ENCODE measurements at regions not wholly inside any gene's neighbourhood (a gene's known extent, or its start where the extent isn't known, plus 50 kb on each side); places are given as distances from the start of the nearest gene placed in this dataset.

- no peak overlapping the region for H3K4me3 Mint-ChIP-seq
- no peak overlapping the region for H3K27ac Mint-ChIP-seq
- CTCF ChIA-PET, result interaction anchor here (1.0 to 1.5 kb wide), 2 partner anchors 10 to 12 kb away, joined by 3 to 10 read pairs; no protein-coding TSS in a partner anchor
- H3K36me3 Mint-ChIP-seq (ENCODE audit: low read depth), result no peaks in the 10 kb centered on the region
- POLR2A ChIA-PET, result no interaction called here
- peaks cover 12% of the 10 kb centered on the region for H3K4me1 Mint-ChIP-seq
- no peak for DNase-seq
- no peaks in the 10 kb centered on the region for H3K27me3 Mint-ChIP-seq
- H3K9me3 Mint-ChIP-seq, result no peaks in the 10 kb centered on the region
Measured at GRCh38 chr2:181810823-181811695, 80.5 kb upstream of the ITPRID2 start.

- H3K4me1 Mint-ChIP-seq, result peaks cover 12% of the 10 kb centered on the region
- CTCF ChIA-PET, result interaction anchor here (0.7 to 1.5 kb wide), 3 partner anchors 11 to 72 kb away, joined by 3 to 10 read pairs (median 3); no protein-coding TSS in a partner anchor
- H3K27me3 Mint-ChIP-seq, result no peaks in the 10 kb centered on the region
- H3K9me3 Mint-ChIP-seq, result no peaks in the 10 kb centered on the region
- no peak for DNase-seq
- H3K27ac Mint-ChIP-seq, result no peak overlapping the region
- H3K36me3 Mint-ChIP-seq (ENCODE audit: low read depth), result no peaks in the 10 kb centered on the region
- H3K4me3 Mint-ChIP-seq, result no peak overlapping the region
- POLR2A ChIA-PET, result no interaction called here
Measured at GRCh38 chr2:181812106-181812743, 79.3 kb upstream of the ITPRID2 start.

- no peak overlapping the region for H3K4me3 Mint-ChIP-seq
- no peaks in the 10 kb centered on the region for H3K9me3 Mint-ChIP-seq
- H3K27ac Mint-ChIP-seq, result no peak overlapping the region
- CTCF ChIA-PET, result interaction anchor here (0.6 kb wide), 1 partner anchor 57 kb away, joined by 3 read pairs; no protein-coding TSS in a partner anchor
- peaks cover 12% of the 10 kb centered on the region for H3K4me1 Mint-ChIP-seq
- H3K27me3 Mint-ChIP-seq, result peaks cover 4% of the 10 kb centered on the region
- POLR2A ChIA-PET, result no interaction called here
- no peaks in the 10 kb centered on the region for H3K36me3 Mint-ChIP-seq (ENCODE audit: low read depth)
- no peak for DNase-seq
Measured at GRCh38 chr2:181814057-181814491, 77.5 kb upstream of the ITPRID2 start.

DNA sequence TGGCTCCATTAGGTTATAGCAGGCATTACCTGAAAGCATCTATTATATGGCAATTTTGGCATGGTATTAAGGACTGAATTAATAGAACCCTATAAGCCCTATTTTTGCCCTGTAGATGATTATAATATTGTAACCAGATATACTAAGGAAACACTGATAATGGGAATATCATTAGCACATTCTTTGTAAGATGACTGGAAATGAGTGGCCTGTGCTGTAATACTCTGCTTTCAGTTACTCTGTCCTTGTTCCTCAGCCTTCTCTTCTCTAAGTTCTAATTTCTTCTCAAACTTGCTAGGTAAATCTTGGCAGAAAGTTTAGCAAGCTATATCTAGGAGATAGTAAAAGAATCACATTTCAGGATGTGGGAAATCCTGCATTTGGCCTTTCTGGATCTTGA lies 74.0 kb upstream of the ITPRID2 start:
- Mint-ChIP-seq H3K4me1 (peaks cover 8% of the 10 kb centered on the region), H3K27me3 (peaks cover 4% of the 10 kb centered on the region), H3K36me3 (ENCODE audit: low read depth) (no peaks in the 10 kb centered on the region), H3K9me3 (no peaks in the 10 kb centered on the region), H3K27ac (no peak overlapping the region), H3K4me3 (no peak overlapping the region)
- ChIA-PET CTCF (no interaction called here), POLR2A (no interaction called here)
- no peak for DNase-seq

DNA sequence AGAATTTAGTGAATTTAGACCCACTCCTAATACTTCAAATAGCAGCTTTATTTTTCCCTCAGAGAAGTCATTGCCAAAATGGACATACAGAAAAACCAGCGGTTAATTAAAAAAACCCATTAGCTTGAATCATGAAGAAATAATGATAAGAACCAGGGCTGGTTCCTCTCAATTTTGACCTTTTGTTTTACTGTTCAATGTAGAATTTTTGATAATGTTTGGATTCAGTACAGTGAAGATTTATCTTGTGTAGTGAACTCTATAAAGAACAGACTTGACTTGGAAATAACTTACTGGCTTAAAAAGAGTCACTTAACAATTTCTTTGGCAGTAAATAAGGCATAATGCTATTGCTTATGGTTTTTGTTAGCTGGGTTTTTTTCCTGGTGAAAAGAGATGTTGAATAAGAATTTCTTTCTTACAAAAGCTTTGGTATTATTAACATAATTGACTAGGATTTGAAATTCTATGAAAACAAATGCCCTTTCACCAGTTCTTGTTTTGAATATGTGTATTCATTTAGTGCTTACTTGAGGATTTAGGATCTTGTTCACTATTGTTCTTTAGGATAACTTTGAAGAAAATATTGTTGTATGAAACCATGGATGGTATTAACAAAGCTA lies 73.4 kb upstream of the ITPRID2 start:
- DNase-seq, result no peak
- Mint-ChIP-seq H3K4me3 (no peak overlapping the region), H3K27ac (no peak overlapping the region), H3K27me3 (peaks cover 4% of the 10 kb centered on the region), H3K9me3 (no peaks in the 10 kb centered on the region), H3K36me3 (ENCODE audit: low read depth) (no peaks in the 10 kb centered on the region), H3K4me1 (peaks cover 8% of the 10 kb centered on the region)
- POLR2A ChIA-PET, result no interaction called here
- CTCF ChIA-PET, result interaction anchor here (0.6 kb wide), 1 partner anchor 919 kb away, joined by 3 read pairs; no protein-coding TSS in a partner anchor

- Mint-ChIP-seq H3K4me3 (no peak overlapping the region), H3K27me3 (peaks cover 4% of the 10 kb centered on the region), H3K36me3 (ENCODE audit: low read depth) (no peaks in the 10 kb centered on the region), H3K9me3 (no peaks in the 10 kb centered on the region), H3K27ac (no peak overlapping the region), H3K4me1 (peaks cover 4% of the 10 kb centered on the region)
- no peak for DNase-seq
- ChIA-PET POLR2A (no interaction called here), CTCF (interaction anchor here (0.6 kb wide), 1 partner anchor 918 kb away, joined by 3 read pairs; no protein-coding TSS in a partner anchor)
Measured at GRCh38 chr2:181818840-181819239, 72.7 kb upstream of the ITPRID2 start.

DNA sequence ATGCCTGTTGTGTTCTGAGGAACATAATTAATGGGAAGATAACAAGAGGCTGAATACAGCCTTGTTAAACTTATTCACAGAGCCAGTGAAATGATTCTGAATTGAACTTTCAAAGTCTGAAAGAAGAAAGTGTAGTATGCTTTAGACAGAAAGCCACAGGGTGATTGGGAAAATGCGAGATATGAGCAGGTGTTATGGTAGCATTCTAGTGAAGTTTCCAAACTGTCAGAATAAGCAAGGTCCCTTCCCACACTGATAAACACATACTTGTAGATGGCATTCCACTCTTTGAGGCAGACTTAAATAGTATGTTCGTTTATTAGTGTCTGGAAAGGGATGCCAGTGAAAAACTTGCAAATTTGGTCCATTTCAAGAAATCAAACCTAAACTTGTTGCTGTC lies 70.5 kb upstream of the ITPRID2 start:
- H3K9me3 Mint-ChIP-seq, result no peaks in the 10 kb centered on the region

GRCh38 chr2:181822097-181822496 lies 69.4 kb upstream of the ITPRID2 start:
- ChIA-PET CTCF (no interaction called here), POLR2A (no interaction called here)
- no peaks in the 10 kb centered on the region for H3K4me1 Mint-ChIP-seq
- H3K27me3 Mint-ChIP-seq, result peaks cover 8% of the 10 kb centered on the region
- no peak overlapping the region for H3K4me3 Mint-ChIP-seq
- H3K9me3 Mint-ChIP-seq, result no peaks in the 10 kb centered on the region
- H3K36me3 Mint-ChIP-seq (ENCODE audit: low read depth), result no peaks in the 10 kb centered on the region
- no peak overlapping the region for H3K27ac Mint-ChIP-seq
- no peak for DNase-seq

More for the DNA sequence above, 70.5 kb upstream of the ITPRID2 start:
- Mint-ChIP-seq H3K27me3 (peaks cover 8% of the 10 kb centered on the region), H3K27ac (no peak overlapping the region), H3K4me3 (no peak overlapping the region), H3K36me3 (ENCODE audit: low read depth) (no peaks in the 10 kb centered on the region), H3K4me1 (no peaks in the 10 kb centered on the region)
- CTCF ChIA-PET, result interaction anchor here (0.7 kb wide), 1 partner anchor 109 kb away, joined by 3 read pairs; no protein-coding TSS in a partner anchor
- POLR2A ChIA-PET, result no interaction called here
- no peak for DNase-seq

- CTCF ChIA-PET, result interaction anchor here (1.0 kb wide), 1 partner anchor 12 kb away, joined by 10 read pairs; no protein-coding TSS in a partner anchor
- H3K27ac Mint-ChIP-seq, result no peak overlapping the region
- no peaks in the 10 kb centered on the region for H3K36me3 Mint-ChIP-seq (ENCODE audit: low read depth)
- DNase-seq, result no peak
- no peaks in the 10 kb centered on the region for H3K9me3 Mint-ChIP-seq
- POLR2A ChIA-PET, result no interaction called here
- no peak overlapping the region for H3K4me3 Mint-ChIP-seq
- peaks cover 8% of the 10 kb centered on the region for H3K27me3 Mint-ChIP-seq
- H3K4me1 Mint-ChIP-seq, result no peaks in the 10 kb centered on the region
Measured at GRCh38 chr2:181823405-181823804, 68.1 kb upstream of the ITPRID2 start.

DNA sequence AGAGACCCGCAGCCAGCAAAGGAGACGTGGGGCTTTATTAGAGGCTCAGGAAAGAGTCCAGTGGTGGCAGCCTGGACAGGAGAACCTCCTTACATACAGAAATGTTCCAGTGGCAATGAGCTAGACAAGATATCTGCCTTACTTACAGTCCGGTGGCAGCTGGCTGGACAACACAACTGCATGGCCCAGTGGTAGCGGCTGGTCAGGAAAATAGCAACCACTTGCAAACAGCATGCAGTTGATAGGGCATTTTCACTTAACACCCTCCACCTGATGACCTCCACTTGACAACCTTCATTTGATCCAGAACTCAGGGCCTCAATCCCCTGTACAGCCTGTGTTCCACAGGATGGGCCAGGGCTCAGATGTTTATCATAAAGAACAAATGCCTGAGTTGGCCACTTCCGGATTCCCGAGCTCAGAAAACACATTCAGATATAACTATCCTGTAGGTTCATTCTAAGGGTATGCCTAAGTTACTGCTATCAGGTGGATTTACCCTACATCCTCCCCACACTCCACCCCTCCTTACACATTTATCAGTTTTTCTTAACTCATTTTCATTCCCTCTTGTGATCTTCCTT lies 63.3 kb upstream of the ITPRID2 start:
- Mint-ChIP-seq H3K4me1 (no peaks in the 10 kb centered on the region), H3K9me3 (no peaks in the 10 kb centered on the region), H3K27ac (no peak overlapping the region), H3K4me3 (no peak overlapping the region), H3K36me3 (ENCODE audit: low read depth) (no peaks in the 10 kb centered on the region), H3K27me3 (peaks cover 5% of the 10 kb centered on the region)
- CTCF ChIA-PET, result no interaction called here
- POLR2A ChIA-PET, result no interaction called here
- DNase-seq, result no peak

- H3K27me3 Mint-ChIP-seq, result peaks cover 8% of the 10 kb centered on the region
- H3K9me3 Mint-ChIP-seq, result no peaks in the 10 kb centered on the region
- no peak for DNase-seq
- H3K36me3 Mint-ChIP-seq (ENCODE audit: low read depth), result no peaks in the 10 kb centered on the region
- H3K4me1 Mint-ChIP-seq, result no peaks in the 10 kb centered on the region
- H3K27ac Mint-ChIP-seq, result no peak overlapping the region
- no peak overlapping the region for H3K4me3 Mint-ChIP-seq
- CTCF ChIA-PET, result no interaction called here
- POLR2A ChIA-PET, result no interaction called here
Measured at GRCh38 chr2:181829230-181829629, 62.3 kb upstream of the ITPRID2 start.

- ChIA-PET POLR2A (no interaction called here), CTCF (no interaction called here)
- no peaks in the 10 kb centered on the region for H3K4me1 Mint-ChIP-seq
- no peak for DNase-seq
- H3K4me3 Mint-ChIP-seq, result no peak overlapping the region
- H3K9me3 Mint-ChIP-seq, result no peaks in the 10 kb centered on the region
- H3K27ac Mint-ChIP-seq, result no peak overlapping the region
- no peaks in the 10 kb centered on the region for H3K36me3 Mint-ChIP-seq (ENCODE audit: low read depth)
- H3K27me3 Mint-ChIP-seq, result peaks cover 3% of the 10 kb centered on the region
Measured at GRCh38 chr2:181832015-181832414, 59.5 kb upstream of the ITPRID2 start.

DNA sequence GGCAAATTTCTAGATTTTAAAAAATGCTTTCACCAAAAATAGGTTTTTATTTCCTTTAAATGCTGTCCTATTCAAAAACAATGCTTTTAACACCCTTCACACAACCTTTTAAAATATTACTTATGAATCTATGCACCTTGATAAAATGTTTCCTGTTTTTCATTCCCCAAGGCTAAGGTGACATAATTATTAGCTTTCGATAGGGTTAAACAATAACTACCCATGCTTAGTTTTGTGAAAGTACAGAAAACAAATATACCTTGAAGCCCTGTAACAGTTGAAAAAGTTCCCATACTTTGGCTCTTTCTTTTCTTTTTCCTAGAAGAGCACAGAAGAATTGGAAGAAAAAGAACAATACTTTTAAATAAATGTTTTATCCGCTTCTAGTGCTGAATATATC lies 54.9 kb upstream of the ITPRID2 start:
- Mint-ChIP-seq H3K27ac (no peak overlapping the region), H3K4me3 (no peak overlapping the region), H3K36me3 (ENCODE audit: low read depth) (no peaks in the 10 kb centered on the region), H3K9me3 (no peaks in the 10 kb centered on the region), H3K27me3 (peaks cover 21% of the 10 kb centered on the region), H3K4me1 (no peaks in the 10 kb centered on the region)
- no peak for DNase-seq
- ChIA-PET CTCF (no interaction called here), POLR2A (no interaction called here)

Data from activated CD4-positive, alpha-beta T cell treated with anti-CD3 and anti-CD28 coated beads, Interleukin-2, amount 10 ng/mL, durations not matched to agents 7 days and 5 days (primary cell).